Caco-2 (cell line): ENCODE measurements at regions not wholly inside any gene's neighbourhood (a gene's known extent, or its start where the extent isn't known, plus 50 kb on each side); places are given as distances from the start of the nearest gene placed in this dataset.

Source experiments
- BruUV-seq: library from RNA; stranded (reverse); fragments of 400-500 nt; replicated peaks from 2 replicates; lab custom pipeline; 2021; lab: Mats Ljungman, UMichigan
- CTCF ChIA-PET: fragments of 300-600 bp; sonication (Branson Sonifier 250); formaldehyde crosslinking; loops from one replicate; lab custom pipeline; 2022; ENCODE audit warnings: antibody characterized with exemption; lab: Charles Lee
- POLR2A ChIA-PET: fragments of 300-600 bp; sonication (Branson Sonifier 250); formaldehyde crosslinking; loops from one replicate; lab custom pipeline; 2022; ENCODE audit warnings: antibody characterized with exemption; lab: Charles Lee
- DNase-seq, 2 experiments: peaks; one replicate each; pipeline versions ENCODE4 v3.0.0 to v3.0.0-alpha.2; 2020 to 2022
- H3K27me3 ChIP-seq: replicated peaks from 2 replicates; pipeline ENCODE4 v1.6.0; 2011; ENCODE audit warnings: low read length; ENCODE audit not compliant: control insufficient read depth, insufficient read depth
- H3K36me3 ChIP-seq: 2 replicates; pipeline ENCODE4 v1.5.1; 2011; ENCODE audit warnings: low read length; ENCODE audit not compliant: control insufficient read depth, insufficient read depth
- H3K4me1 ChIP-seq: fragments of 250-450 bp; sonication (Bioruptor Pico); 2 replicates; pipeline ENCODE4 v1.5.1; 2020; ENCODE audit warnings: mild to moderate bottlenecking
- H3K4me3 ChIP-seq: 2 replicates; pipeline ENCODE4 v1.5.1; 2011; ENCODE audit warnings: low read depth, mild to moderate bottlenecking, control low read depth, low read length
- H3K9me3 ChIP-seq: fragments of 250-450 bp; sonication (Bioruptor Pico); 2 replicates; pipeline ENCODE4 v1.5.1; 2020; ENCODE audit warnings: mild to moderate bottlenecking, moderate library complexity
- H3K27ac Mint-ChIP-seq: one replicate; pipeline ENCODE4 v1.8.0; 2022; ENCODE audit warnings: mixed read lengths; ENCODE audit not compliant: unreplicated experiment
- H3K27me3 Mint-ChIP-seq: one replicate; pipeline ENCODE4 v1.8.0; 2022; ENCODE audit warnings: mixed read lengths; ENCODE audit not compliant: insufficient read depth, unreplicated experiment
- H3K36me3 Mint-ChIP-seq: one replicate; pipeline ENCODE4 v1.8.0; 2022; ENCODE audit warnings: mild to moderate bottlenecking, mixed read lengths; ENCODE audit not compliant: insufficient read depth, unreplicated experiment
- H3K4me1 Mint-ChIP-seq: one replicate; pipeline ENCODE4 v1.8.0; 2022; ENCODE audit warnings: low read depth, mixed read lengths; ENCODE audit not compliant: unreplicated experiment
- H3K4me3 Mint-ChIP-seq: one replicate; pipeline ENCODE4 v1.8.0; 2022; ENCODE audit warnings: mild to moderate bottlenecking, moderate library complexity, mixed read lengths; ENCODE audit not compliant: unreplicated experiment
- H3K9me3 Mint-ChIP-seq: one replicate; pipeline ENCODE4 v1.8.0; 2022; ENCODE audit warnings: mixed read lengths; ENCODE audit not compliant: unreplicated experiment
- CTCF ChIP-seq, 2 experiments: fragments of 200-600 bp in 1 of 2; IDR thresholded peaks; 1 replicate in 1 of 2; 2 replicates in 1 of 2; pipeline versions ENCODE4 v1.5.1 to v1.8.0; 2011 to 2022; ENCODE audit warnings: antibody characterized with exemption in 1 of 2, control low read depth in 1 of 2, inconsistent platforms in 1 of 2, low read depth in 1 of 2, low read length in 1 of 2, mild to moderate bottlenecking in 1 of 2, moderate library complexity in 1 of 2; ENCODE audit not compliant: insufficient read depth in 1 of 2, severe bottlenecking in 1 of 2, unreplicated experiment in 1 of 2
- intact Hi-C: fragments of 100-400 bp; cut with micrococcal nuclease; formaldehyde crosslinking; loops from one replicate; pipeline ENCODE4 v1.10.0; 2022; ENCODE audit not compliant: unreplicated experiment

- no peaks in the 10 kb centered on the region for H3K4me1 ChIP-seq
- POLR2A ChIA-PET = no interaction called here
Observed at GRCh38 chr3:148315756-148316155, 381.9 kb upstream of the AGTR1 start.

GRCh38 chr3:148318240-148318639, 379.5 kb upstream of the AGTR1 start:
- CTCF ChIA-PET = no interaction called here
- intact Hi-C loops = no loop called here

More at GRCh38 chr3:148315756-148316155, 381.9 kb upstream of the AGTR1 start:
- no peak overlapping the region for H3K27ac Mint-ChIP-seq
- H3K27me3 Mint-ChIP-seq = no peaks in the 10 kb centered on the region
- CTCF ChIA-PET = no interaction called here
- no peaks in the 10 kb centered on the region for H3K36me3 Mint-ChIP-seq
- no TSS peak for BruUV-seq
- no peak for DNase-seq
- H3K4me1 Mint-ChIP-seq = no peaks in the 10 kb centered on the region
- no peaks in the 10 kb centered on the region for H3K9me3 Mint-ChIP-seq
- no peak overlapping the region for H3K4me3 Mint-ChIP-seq
- H3K4me3 ChIP-seq = no peak overlapping the region
- intact Hi-C loops = no loop called here
- no peak for TF ChIP-seq CTCF (IDR thresholded peaks at IDR 0.05; ENCODE audit: insufficient read depth in 1 of 2, low read depth in 1 of 2, low read length in 1 of 2, severe bottlenecking in 1 of 2, unreplicated experiment in 1 of 2)
- no peaks in the 10 kb centered on the region for H3K36me3 ChIP-seq
- H3K9me3 ChIP-seq = no peaks in the 10 kb centered on the region
- no peaks in the 10 kb centered on the region for H3K27me3 ChIP-seq

GRCh38 chr3:148319161-148319915, 378.4 kb upstream of the AGTR1 start:
- BruUV-seq = no TSS peak
- intact Hi-C loops = no loop called here

More at GRCh38 chr3:148318240-148318639, 379.5 kb upstream of the AGTR1 start:
- DNase-seq = no peak
- H3K4me3 ChIP-seq = no peak overlapping the region
- no TSS peak for BruUV-seq
- H3K4me1 Mint-ChIP-seq = no peaks in the 10 kb centered on the region
- H3K27me3 Mint-ChIP-seq = peaks cover 6% of the 10 kb centered on the region
- no peaks in the 10 kb centered on the region for H3K27me3 ChIP-seq
- POLR2A ChIA-PET = no interaction called here
- no peaks in the 10 kb centered on the region for H3K9me3 Mint-ChIP-seq
- H3K36me3 Mint-ChIP-seq = no peaks in the 10 kb centered on the region
- no peak overlapping the region for H3K27ac Mint-ChIP-seq
- no peak for TF ChIP-seq CTCF (IDR thresholded peaks at IDR 0.05; ENCODE audit: insufficient read depth in 1 of 2, low read depth in 1 of 2, low read length in 1 of 2, severe bottlenecking in 1 of 2, unreplicated experiment in 1 of 2)
- H3K4me1 ChIP-seq = no peaks in the 10 kb centered on the region
- H3K4me3 Mint-ChIP-seq = no peak overlapping the region
- no peaks in the 10 kb centered on the region for H3K36me3 ChIP-seq
- H3K9me3 ChIP-seq = no peaks in the 10 kb centered on the region

More at GRCh38 chr3:148319161-148319915, 378.4 kb upstream of the AGTR1 start:
- Mint-ChIP-seq H3K36me3 (no peaks in the 10 kb centered on the region), H3K4me1 (no peaks in the 10 kb centered on the region), H3K27me3 (peaks cover 6% of the 10 kb centered on the region), H3K4me3 (no peak overlapping the region), H3K9me3 (no peaks in the 10 kb centered on the region), H3K27ac (no peak overlapping the region)
- ChIA-PET POLR2A (no interaction called here), CTCF (no interaction called here)
- no peak for TF ChIP-seq CTCF (IDR thresholded peaks at IDR 0.05; ENCODE audit: insufficient read depth in 1 of 2, low read depth in 1 of 2, low read length in 1 of 2, severe bottlenecking in 1 of 2, unreplicated experiment in 1 of 2)
- Histone ChIP-seq H3K4me1 (no peaks in the 10 kb centered on the region), H3K27me3 (no peaks in the 10 kb centered on the region), H3K4me3 (no peak overlapping the region), H3K36me3 (no peaks in the 10 kb centered on the region), H3K9me3 (no peaks in the 10 kb centered on the region)
- DNase-seq = no peak
